ENCODE measurements at regions not wholly inside any gene's neighbourhood (a gene's known extent, or its start where the extent isn't known, plus 50 kb on each side); places are given as distances from the start of the nearest gene placed in this dataset.
A peak's percentile ranks its signal among the peaks of the same experiment; 100 is the strongest.
"Not testable (repeated sequence)": the region's sequence is repeated elsewhere in the genome, so short reads cannot be mapped to it uniquely, and the experiment has no call there.

DNA sequence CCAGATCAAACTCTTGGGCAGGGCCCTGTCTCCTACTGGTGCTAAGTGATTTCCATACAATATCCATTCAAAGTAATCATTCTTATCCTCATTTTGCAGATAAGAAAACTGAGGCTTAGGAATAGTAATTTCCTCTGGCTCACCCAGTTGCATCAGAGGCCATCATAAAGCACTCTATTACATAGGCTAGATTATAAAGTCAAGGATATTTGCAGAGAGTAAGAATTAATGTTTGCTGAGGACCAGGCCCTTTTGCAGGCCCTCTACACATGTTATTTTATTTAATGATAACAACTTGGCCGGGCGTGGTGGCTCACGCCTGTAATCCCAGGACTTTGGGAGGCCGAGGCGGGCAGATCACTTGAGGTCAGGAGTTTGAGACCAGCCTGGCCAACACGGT is 316.8 kb downstream of the ZNF674 start:
- no peak for DNase-seq (ENCODE audit: low read depth in 3 of 3)

GRCh38 chrX:46226422-46226821 is 318.8 kb downstream of the ZNF674 start:
- no peak for DNase-seq (ENCODE audit: low read depth in 3 of 3)

DNA sequence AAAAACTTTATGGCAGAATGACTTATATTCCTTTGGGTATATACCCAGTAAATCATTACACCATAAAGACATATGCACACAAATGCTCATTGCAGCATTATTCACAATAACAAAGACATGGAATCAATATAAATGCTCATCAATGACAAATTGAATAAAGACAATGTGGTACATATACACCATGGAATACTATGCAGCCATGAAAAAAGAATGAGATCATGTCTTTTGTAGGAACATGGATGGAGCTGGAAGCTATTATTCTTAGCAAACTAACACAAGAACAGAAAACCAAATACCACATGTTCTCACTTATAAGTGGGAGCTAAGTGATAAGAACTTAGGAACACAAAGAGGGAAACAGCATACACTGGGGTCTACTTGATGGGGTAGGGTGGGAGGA is 321.7 kb downstream of the ZNF674 start:
- not testable (repeated sequence) for DNase-seq (ENCODE audit: low read depth in 3 of 3)

DNA sequence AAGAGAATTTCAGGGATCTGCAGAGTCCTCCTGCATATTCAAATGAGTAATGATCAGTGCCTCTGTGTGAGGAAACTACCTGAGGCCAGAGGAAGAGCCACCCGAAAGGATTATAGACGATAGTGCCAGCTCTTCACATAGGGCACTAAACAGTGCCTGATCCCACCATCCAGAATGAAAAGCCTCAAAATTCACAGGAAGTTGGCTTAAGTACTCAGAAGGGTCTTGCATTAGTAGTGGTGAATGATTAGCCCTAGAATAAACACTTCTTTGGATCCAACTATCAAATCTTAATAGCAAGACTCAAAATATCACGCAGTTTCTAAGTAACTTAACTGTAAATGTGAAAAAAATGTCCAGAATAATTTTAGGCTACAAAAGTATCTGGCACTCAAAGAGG is 324.4 kb downstream of the ZNF674 start:
- DNase-seq (ENCODE audit: low read depth in 3 of 3) = no peak

- no peak for DNase-seq (ENCODE audit: low read depth in 3 of 3)
Measured at GRCh38 chrX:46218373-46218772, 326.8 kb downstream of the ZNF674 start.

DNA sequence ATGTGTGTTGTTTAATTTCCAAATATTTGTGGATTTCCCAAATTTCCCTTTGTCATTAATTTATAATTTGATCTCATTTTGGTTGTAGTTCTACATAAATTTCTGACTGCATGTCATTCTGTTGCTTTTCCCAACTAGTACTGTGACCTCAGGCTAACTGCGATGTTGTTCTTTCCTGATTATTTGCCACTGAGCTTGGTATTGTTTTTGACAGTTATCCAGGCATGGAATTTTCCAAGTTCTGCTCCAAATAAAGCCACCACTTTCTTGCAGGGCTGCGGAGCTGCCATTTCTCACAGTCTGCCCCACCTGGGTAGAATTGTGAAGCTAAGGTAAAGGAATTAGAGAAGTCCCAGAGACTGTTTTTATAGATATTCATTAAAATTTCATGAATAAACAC is 328.8 kb downstream of the ZNF674 start:
- DNase-seq (ENCODE audit: low read depth in 3 of 3) = no peak

GRCh38 chrX:46211079-46211478 is 334.1 kb downstream of the ZNF674 start:
- no peak for DNase-seq (ENCODE audit: low read depth in 3 of 3)

DNA sequence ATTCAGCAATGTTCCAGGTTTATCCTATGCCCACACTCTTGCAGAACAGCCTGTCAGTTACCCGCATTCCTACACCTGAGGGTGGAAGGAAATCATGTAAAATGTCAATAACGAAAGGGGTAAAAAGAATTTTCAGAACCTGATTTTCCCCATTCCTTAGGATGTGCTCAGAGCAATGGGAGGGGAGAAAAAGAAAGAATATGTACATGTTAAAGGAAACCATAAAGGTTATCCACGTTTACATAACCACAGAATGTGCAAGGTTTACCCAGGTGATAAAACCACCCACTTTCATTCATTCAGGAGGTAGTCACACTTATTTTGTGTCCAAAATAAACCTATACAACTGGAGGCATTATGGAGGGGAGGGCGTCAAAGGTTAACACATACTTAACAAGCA is 335.5 kb downstream of the ZNF674 start:
- DNase-seq (ENCODE audit: low read depth in 3 of 3) = no peak

GRCh38 chrX:46209037-46209436 is 336.2 kb downstream of the ZNF674 start:
- DNase-seq (ENCODE audit: low read depth in 3 of 3) = no peak

GRCh38 chrX:46208225-46208854 is 336.9 kb downstream of the ZNF674 start:
- no peak for DNase-seq (ENCODE audit: low read depth in 3 of 3)

- no peak for DNase-seq (ENCODE audit: low read depth in 3 of 3)
Measured at GRCh38 chrX:46204721-46205422, 340.3 kb downstream of the ZNF674 start.

GRCh38 chrX:46202733-46203514 is 342.3 kb downstream of the ZNF674 start:
- no peak for DNase-seq (ENCODE audit: low read depth in 3 of 3)

GRCh38 chrX:46200413-46200812 is 344.8 kb downstream of the ZNF674 start:
- DNase-seq (ENCODE audit: low read depth in 3 of 3) = no peak

GRCh38 chrX:46198858-46199257 is 346.4 kb downstream of the ZNF674 start:
- no peak for DNase-seq (ENCODE audit: low read depth in 3 of 3)

DNA sequence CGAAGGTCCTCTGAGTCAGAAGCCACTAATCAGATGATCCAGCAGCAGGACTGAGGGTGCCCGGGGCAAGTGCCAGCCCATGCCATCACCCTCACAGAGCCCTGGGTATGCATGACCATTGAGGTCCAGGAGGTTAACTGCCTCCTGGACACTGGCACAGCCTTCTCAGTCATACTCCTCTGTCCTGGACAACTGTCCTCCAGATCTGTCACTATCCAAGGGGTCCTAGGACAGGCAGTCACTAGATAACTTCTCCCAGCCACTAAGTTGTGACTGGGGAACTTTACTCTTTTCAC is 358.5 kb downstream of the ZNF674 start:
- not testable (repeated sequence) for DNase-seq (ENCODE audit: low read depth in 3 of 3)

DNA sequence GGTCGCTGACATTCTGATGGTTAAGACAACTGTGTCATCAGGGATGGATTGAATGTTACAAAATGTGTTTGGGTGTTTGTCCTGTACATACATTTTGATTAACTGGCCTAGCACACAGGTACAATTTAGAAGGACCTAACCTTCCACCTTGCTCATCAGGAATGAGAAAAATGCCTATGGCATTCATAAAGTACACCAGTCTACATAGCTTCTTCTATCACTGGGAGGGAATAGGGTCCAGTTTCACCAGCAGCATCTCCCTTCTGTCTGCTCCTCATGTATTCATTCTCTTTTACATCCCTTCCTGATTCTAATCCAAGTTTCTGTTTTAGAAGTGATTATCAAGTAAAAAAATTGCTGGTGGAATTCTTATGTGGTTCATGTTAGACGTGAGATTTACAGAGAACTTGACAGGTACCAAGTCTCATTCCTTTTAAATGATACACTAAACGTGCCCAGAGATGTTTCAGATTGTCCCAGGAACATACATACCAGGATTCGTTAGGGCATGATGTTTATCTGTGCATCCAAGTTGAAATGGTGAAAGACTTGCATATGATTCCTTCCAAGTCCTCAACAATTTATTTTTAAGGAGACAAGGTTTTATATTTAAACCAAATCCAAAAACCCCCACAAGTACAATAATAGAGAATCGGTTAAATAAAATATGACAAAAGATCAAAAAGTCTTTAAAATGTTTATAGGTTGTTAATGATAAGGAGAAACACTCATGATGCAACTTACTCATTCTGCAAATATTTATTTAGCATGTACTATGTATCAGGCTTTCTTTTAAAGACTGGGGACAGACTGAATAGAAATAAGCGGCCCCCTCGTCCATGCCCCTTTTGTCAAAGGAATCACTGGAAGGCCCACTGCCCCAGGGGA is 359.1 kb downstream of the ZNF674 start:
- DNase-seq (ENCODE audit: low read depth in 3 of 3) = no peak

DNA sequence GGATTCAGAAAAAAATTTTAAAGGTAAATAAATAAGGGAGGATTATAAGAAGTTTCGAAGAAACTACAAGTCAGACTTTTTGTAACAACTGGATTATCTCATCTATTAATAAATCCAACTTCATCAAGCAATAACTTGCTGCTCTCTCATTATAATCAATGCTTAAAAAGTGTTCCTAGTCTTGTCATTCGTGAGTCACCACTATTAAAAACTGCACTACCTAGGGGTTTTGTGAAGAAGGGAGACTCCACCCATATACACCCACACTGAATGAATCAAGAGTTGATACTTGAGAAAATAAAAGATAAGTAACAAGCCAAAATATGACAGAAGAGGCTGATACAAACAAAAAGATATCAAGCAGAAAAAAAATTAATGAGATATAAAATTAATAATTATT is 360.5 kb downstream of the ZNF674 start:
- no peak for DNase-seq (ENCODE audit: low read depth in 3 of 3)

DNA sequence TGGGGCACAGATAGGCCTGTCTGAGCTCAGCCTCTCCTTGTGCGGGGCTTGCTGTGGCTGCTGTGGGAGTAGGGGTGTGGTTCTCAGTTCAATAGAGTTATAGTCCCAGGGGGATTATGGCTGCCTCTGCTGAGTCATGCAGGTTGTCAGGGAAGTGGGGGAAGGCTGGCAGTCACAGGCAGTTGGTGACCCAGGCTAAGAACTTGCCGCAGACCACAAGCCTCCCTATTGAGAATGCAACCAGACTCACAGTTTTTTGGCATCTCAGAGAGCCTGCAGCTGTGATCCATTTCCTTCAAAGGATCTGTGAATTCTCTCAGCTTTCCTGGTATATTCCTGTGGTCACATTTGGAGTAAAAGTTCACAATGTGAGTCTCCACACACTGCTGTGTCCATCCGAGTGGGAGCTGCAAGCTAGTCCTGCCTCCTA is 364.9 kb downstream of the ZNF674 start:
- peak in 1 of 3 experiments; percentile 1 for DNase-seq (ENCODE audit: low read depth in 3 of 3)

DNA sequence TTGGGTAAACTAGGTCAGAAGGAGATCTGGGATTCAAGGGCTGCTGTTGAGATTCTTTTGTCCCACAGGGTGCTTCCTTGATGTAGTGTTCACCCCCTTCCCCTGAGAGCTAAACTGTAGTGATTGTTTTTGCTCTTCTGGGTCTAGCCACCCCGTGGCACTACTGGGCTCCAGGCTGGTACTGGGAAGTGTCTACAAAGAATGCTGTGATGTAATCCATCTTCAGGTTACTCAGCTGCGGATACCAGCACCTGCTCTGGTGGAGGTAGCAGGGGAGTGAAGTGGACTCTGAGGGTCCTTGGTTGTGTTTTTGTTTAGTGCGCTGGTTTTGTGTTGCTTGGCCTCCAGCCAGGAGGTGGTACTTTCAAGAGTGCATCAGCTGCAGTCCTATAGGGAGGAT is 365.5 kb downstream of the ZNF674 start:
- DNase-seq (ENCODE audit: low read depth in 3 of 3) = no peak

DNA sequence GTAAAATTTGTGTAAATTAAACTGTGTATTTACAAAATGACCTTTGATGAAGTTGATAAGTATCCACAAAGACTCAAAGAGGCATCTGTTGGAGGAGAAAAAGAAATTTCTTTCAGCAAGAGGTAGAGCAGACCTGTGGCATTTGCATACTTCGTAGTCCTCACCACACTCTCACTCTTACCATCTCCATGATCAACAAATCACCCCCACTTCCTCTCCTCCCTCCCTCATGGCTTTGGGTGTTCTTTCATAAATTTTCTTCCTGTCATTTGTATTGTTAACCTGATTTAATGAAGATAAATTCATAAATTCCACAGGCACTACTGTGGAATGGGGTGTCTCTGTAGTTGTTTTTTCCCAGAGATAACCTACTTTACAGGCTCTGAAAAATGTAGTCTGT is 366.5 kb downstream of the ZNF674 start:
- no peak for DNase-seq (ENCODE audit: low read depth in 3 of 3)

GRCh38 chrX:46173159-46173558 is 372.1 kb downstream of the ZNF674 start:
- no peak for DNase-seq (ENCODE audit: low read depth in 3 of 3)

DNA sequence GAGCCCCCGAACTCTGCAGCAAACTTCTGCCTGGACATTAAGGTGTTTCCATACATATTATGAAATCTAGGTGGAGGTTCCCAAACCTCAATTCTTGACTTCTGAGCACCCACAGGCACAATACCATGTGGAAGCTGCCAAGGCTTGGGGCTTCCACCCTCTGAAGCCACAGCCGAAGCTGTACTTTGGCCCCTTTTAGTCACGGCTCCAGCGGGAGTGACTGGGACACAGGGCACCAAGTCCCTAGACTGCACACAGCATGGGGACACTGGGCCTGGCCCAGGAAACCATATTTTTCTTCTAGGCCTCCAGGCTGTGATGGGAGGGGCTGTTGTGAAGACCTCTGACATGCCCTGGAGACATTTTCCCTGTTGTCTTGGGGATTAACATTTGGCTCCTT is 373.8 kb downstream of the ZNF674 start:
- DNase-seq (ENCODE audit: low read depth in 3 of 3) = not testable (repeated sequence)
